KMS-11 (cell line): ENCODE measurements at regions not wholly inside any gene's neighbourhood (a gene's known extent, or its start where the extent isn't known, plus 50 kb on each side); places are given as distances from the start of the nearest gene placed in this dataset.

ENCODE experiments used
- H2AFZ ChIP-seq: fragments of 200-600 bp; sonication (generic); 2 replicates; pipeline ENCODE4 v1.6.1; 2016; ENCODE audit warnings: antibody characterized with exemption, mixed run types, low read depth
- H3K27ac ChIP-seq: fragments of 200-600 bp; sonication (generic); 2 replicates; pipeline ENCODE4 v1.6.1; 2016; ENCODE audit warnings: mild to moderate bottlenecking, mixed run types
- H3K27me3 ChIP-seq: fragments of 200-600 bp; sonication (generic); 2 replicates; pipeline ENCODE4 v1.6.1; 2017; ENCODE audit warnings: mild to moderate bottlenecking, low read depth, mixed run types, moderate library complexity; ENCODE audit not compliant: insufficient read depth
- H3K36me3 ChIP-seq: fragments of 200-600 bp; sonication (generic); 2 replicates; pipeline ENCODE4 v1.6.1; 2017; ENCODE audit warnings: mild to moderate bottlenecking, mixed run types; ENCODE audit not compliant: insufficient read depth
- H3K4me1 ChIP-seq: fragments of 200-600 bp; sonication (generic); 2 replicates; pipeline ENCODE4 v1.6.1; 2016; ENCODE audit warnings: mild to moderate bottlenecking, low read depth, mixed run types; ENCODE audit not compliant: poor library complexity, severe bottlenecking
- H3K4me2 ChIP-seq: fragments of 200-600 bp; sonication (generic); 2 replicates; pipeline ENCODE4 v1.7.0; 2016; ENCODE audit warnings: mild to moderate bottlenecking, mixed run types
- H3K4me3 ChIP-seq: fragments of 200-600 bp; sonication (generic); IDR thresholded peaks from 2 replicates; pipeline ENCODE4 v1.6.1; 2017; ENCODE audit warnings: low read depth, low read length, mixed read lengths; ENCODE audit not compliant: insufficient read depth
- H3K79me2 ChIP-seq: fragments of 200-600 bp; sonication (generic); 2 replicates; pipeline ENCODE4 v1.6.1; 2016; ENCODE audit warnings: low read depth, mixed run types; ENCODE audit not compliant: insufficient read depth
- H3K9ac ChIP-seq: fragments of 200-600 bp; sonication (generic); 2 replicates; pipeline ENCODE4 v1.6.1; 2016; ENCODE audit warnings: mild to moderate bottlenecking, mixed run types
- H4K20me1 ChIP-seq: fragments of 200-600 bp; sonication (generic); 2 replicates; pipeline ENCODE4 v1.6.1; 2016; ENCODE audit warnings: mild to moderate bottlenecking, mixed run types; ENCODE audit not compliant: insufficient read depth
- TF ChIP-seq, protein P1 (sequence below): fragments of 200-600 bp; sonication (generic); conservative IDR thresholded peaks from 2 replicates; pipeline ENCODE4 v1.6.1; 2017; ENCODE audit warnings: low read depth, mild to moderate bottlenecking, antibody characterized with exemption, low read length, moderate library complexity, mixed read lengths

DNA sequence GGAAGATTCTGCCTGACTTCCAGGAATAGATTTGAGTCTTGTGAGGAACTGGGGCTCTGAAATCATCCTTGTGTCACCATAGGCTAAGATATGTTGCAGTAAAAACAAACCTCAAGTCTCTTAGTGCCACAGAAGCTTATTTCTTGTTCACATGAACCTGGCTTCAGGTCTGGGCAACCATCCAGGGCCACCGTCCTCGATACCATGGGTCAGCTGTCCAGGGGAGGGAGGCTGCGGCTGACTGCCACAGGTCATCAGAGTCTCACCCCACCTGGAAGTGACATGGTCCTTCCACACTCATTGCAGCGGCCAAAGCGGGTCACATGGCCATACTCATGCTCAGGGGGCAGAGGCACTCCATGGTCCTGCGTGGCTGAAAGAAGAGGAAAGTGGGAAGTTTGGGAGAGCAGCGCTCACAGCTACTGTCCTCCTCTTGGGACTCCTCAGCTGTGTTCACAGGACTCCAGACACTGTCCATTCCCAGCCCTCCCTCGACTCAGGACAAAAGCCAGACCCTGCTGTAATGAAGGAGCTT is 284.5 kb downstream of the CBLN1 start:
- no peak overlapping the region for H3K9ac ChIP-seq
- H4K20me1 ChIP-seq: no peaks in the 10 kb centered on the region
- no peak overlapping the region for H3K4me3 ChIP-seq
- no peaks in the 10 kb centered on the region for H3K27me3 ChIP-seq
- H3K4me1 ChIP-seq: no peaks in the 10 kb centered on the region
- H3K27ac ChIP-seq: no peak overlapping the region
- TF ChIP-seq, protein P1, sequence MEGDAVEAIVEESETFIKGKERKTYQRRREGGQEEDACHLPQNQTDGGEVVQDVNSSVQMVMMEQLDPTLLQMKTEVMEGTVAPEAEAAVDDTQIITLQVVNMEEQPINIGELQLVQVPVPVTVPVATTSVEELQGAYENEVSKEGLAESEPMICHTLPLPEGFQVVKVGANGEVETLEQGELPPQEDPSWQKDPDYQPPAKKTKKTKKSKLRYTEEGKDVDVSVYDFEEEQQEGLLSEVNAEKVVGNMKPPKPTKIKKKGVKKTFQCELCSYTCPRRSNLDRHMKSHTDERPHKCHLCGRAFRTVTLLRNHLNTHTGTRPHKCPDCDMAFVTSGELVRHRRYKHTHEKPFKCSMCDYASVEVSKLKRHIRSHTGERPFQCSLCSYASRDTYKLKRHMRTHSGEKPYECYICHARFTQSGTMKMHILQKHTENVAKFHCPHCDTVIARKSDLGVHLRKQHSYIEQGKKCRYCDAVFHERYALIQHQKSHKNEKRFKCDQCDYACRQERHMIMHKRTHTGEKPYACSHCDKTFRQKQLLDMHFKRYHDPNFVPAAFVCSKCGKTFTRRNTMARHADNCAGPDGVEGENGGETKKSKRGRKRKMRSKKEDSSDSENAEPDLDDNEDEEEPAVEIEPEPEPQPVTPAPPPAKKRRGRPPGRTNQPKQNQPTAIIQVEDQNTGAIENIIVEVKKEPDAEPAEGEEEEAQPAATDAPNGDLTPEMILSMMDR: no peak
- no peaks in the 10 kb centered on the region for H3K79me2 ChIP-seq
- H3K4me2 ChIP-seq: no peak overlapping the region
- H3K36me3 ChIP-seq: no peaks in the 10 kb centered on the region
- no peak overlapping the region for H2AFZ ChIP-seq

DNA sequence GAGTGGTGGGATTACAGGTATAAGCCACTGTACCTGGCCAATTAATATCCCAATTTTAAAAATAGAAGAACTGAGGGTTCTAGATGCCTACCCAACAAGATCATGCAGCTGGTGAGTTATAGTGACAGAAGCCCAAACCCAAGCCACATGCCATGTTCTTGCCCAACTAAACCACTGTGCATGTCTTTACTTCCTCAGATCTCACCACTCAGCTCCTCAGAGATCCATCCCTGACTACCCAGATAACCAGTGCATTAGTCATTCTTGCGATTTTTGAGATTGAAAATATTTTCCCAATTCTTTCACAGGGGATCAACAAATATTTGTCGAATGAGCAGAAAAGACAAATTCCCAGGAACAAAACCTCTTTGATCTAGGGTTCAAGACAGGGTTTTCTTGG is 303.1 kb downstream of the CBLN1 start:
- no peaks in the 10 kb centered on the region for H3K36me3 ChIP-seq
- H3K4me3 ChIP-seq: no peak overlapping the region
- H3K4me1 ChIP-seq: no peaks in the 10 kb centered on the region
- H3K27me3 ChIP-seq: no peaks in the 10 kb centered on the region
- H3K79me2 ChIP-seq: no peaks in the 10 kb centered on the region
- H3K9ac ChIP-seq: no peak overlapping the region
- no peak overlapping the region for H2AFZ ChIP-seq
- H4K20me1 ChIP-seq: no peaks in the 10 kb centered on the region
- TF ChIP-seq, protein P1: no peak
- no peak overlapping the region for H3K4me2 ChIP-seq
- no peak overlapping the region for H3K27ac ChIP-seq

DNA sequence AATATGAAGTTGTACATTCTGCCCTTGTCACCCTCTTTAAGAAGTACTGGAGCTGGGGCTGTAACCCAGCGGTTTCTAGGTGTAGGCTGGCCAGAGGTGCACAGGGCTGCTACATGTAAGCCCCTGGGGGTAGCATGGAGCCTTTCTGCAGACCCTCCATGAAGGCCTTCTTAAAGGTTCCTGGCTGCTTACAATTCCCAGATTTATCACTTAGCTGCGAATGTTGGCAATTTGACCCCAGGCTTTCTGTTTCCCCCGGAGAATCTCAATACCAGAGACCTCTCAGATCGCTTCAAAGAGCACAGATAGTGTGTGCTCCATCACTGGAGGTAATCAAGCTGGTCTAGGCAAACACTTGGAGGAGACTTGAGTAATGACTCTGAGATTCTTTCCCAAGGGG is 309.4 kb downstream of the CBLN1 start:
- Histone ChIP-seq H3K9ac (no peak overlapping the region), H2AFZ (no peak overlapping the region), H3K27me3 (no peaks in the 10 kb centered on the region), H3K36me3 (no peaks in the 10 kb centered on the region), H3K4me1 (no peaks in the 10 kb centered on the region), H3K4me3 (no peak overlapping the region), H3K27ac (no peak overlapping the region), H3K4me2 (no peak overlapping the region), H4K20me1 (no peaks in the 10 kb centered on the region), H3K79me2 (no peaks in the 10 kb centered on the region)
- TF ChIP-seq, protein P1: no peak

DNA sequence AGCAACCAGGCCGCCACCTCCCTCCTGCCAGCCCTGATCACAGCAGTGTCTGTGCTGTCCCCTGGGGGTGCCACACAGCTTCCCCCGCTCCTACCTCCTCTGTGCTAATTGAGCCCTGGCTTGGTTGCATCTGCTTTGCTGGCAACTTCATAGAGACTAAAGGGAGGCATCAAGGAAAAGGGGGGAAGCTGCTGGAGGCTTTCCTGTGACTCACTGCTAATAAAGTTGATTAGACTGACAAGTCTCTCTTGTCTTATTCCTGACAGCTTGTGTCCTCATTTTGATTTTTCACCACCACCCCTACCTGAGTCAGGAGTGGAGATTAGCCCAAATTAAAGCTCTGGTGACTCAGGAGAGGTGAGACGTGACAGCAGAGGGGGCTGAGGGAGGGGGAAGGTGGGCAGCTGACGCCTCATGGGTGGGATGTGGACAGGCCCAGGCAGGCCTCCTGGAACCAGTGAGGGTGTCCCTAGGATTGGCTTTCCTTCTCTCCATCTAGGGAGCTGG is 310.0 kb downstream of the CBLN1 start:
- Histone ChIP-seq H4K20me1 (no peaks in the 10 kb centered on the region), H3K27ac (no peak overlapping the region), H3K79me2 (no peaks in the 10 kb centered on the region), H2AFZ (no peak overlapping the region), H3K4me1 (no peaks in the 10 kb centered on the region), H3K4me3 (no peak overlapping the region), H3K36me3 (no peaks in the 10 kb centered on the region), H3K9ac (no peak overlapping the region), H3K27me3 (no peaks in the 10 kb centered on the region), H3K4me2 (no peak overlapping the region)
- TF ChIP-seq, protein P1: no peak
